ENCODE measurements at regions not wholly inside any gene's neighbourhood (a gene's known extent, or its start where the extent isn't known, plus 50 kb on each side); places are given as distances from the start of the nearest gene placed in this dataset.

DNA sequence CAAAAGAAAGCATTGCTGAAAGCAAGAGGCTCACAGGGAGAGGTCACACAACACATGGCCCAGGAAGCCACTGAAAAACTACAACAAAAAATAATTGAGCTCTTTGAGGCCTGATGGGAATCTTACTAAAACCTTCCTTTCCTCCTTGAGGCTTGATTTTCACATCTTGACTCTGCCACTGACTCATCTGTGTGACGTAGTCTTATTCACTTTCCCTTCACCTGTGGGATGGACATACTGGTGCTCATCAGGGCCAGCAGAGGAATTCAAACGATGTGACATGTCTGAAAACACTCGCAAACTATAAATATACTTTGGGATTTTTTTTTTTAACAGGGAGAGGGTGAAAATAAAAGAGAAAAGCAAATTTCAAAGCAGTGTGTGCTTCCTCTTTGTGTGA, 78.3 kb upstream of the ASIC2 start:
- TF ChIP-seq, protein P1, sequence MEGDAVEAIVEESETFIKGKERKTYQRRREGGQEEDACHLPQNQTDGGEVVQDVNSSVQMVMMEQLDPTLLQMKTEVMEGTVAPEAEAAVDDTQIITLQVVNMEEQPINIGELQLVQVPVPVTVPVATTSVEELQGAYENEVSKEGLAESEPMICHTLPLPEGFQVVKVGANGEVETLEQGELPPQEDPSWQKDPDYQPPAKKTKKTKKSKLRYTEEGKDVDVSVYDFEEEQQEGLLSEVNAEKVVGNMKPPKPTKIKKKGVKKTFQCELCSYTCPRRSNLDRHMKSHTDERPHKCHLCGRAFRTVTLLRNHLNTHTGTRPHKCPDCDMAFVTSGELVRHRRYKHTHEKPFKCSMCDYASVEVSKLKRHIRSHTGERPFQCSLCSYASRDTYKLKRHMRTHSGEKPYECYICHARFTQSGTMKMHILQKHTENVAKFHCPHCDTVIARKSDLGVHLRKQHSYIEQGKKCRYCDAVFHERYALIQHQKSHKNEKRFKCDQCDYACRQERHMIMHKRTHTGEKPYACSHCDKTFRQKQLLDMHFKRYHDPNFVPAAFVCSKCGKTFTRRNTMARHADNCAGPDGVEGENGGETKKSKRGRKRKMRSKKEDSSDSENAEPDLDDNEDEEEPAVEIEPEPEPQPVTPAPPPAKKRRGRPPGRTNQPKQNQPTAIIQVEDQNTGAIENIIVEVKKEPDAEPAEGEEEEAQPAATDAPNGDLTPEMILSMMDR (conservative IDR thresholded peaks at IDR 0.05 in 1 of 2, IDR thresholded peaks at IDR 0.05 in 1 of 2; ENCODE audit: low read depth in 1 of 2, low read length in 2 of 2): no peak
- no peak for TF ChIP-seq EZH2 (IDR thresholded peaks at IDR 0.05; ENCODE audit: low read length, missing control alignments)

All from fibroblast of lung (primary cell).